ENCODE measurements at regions not wholly inside any gene's neighbourhood (a gene's known extent, or its start where the extent isn't known, plus 50 kb on each side); places are given as distances from the start of the nearest gene placed in this dataset.
"Not testable (repeated sequence)": the region's sequence is repeated elsewhere in the genome, so short reads cannot be mapped to it uniquely, and the experiment has no call there.

GRCh38 chr1:66424530-66424929 lies 109.4 kb upstream of the SGIP1 start:
- not testable (repeated sequence) for DNase-seq

- no peak for DNase-seq
Observed at GRCh38 chr1:66426239-66426853, 107.6 kb upstream of the SGIP1 start.

GRCh38 chr1:66430815-66431214 lies 103.1 kb upstream of the SGIP1 start:
- DNase-seq, result not testable (repeated sequence)

- DNase-seq, result no peak
Observed at GRCh38 chr1:66431999-66432398, 102.0 kb upstream of the SGIP1 start.

GRCh38 chr1:66433611-66434010 lies 100.3 kb upstream of the SGIP1 start:
- DNase-seq, result no peak

GRCh38 chr1:66434096-66434495 lies 99.9 kb upstream of the SGIP1 start:
- no peak for DNase-seq

GRCh38 chr1:66435541-66435940 lies 98.4 kb upstream of the SGIP1 start:
- DNase-seq, result no peak

GRCh38 chr1:66436378-66437135 lies 97.4 kb upstream of the SGIP1 start:
- no peak for DNase-seq

GRCh38 chr1:66437136-66437401 lies 96.9 kb upstream of the SGIP1 start:
- no peak for DNase-seq

- no peak for DNase-seq
Observed at GRCh38 chr1:66438062-66438461, 95.9 kb upstream of the SGIP1 start.

- DNase-seq, result no peak
Observed at GRCh38 chr1:66438501-66438900, 95.5 kb upstream of the SGIP1 start.

- no peak for DNase-seq
Observed at GRCh38 chr1:66439031-66439740, 94.8 kb upstream of the SGIP1 start.

GRCh38 chr1:66443793-66444192 lies 90.2 kb upstream of the SGIP1 start:
- no peak for DNase-seq

- DNase-seq, result no peak
Observed at GRCh38 chr1:66444438-66445265, 89.3 kb upstream of the SGIP1 start.

- DNase-seq, result no peak
Observed at GRCh38 chr1:66445492-66446181, 88.3 kb upstream of the SGIP1 start.

GRCh38 chr1:66446261-66447001 lies 87.5 kb upstream of the SGIP1 start:
- peak in 1 of 2 experiments; percentile 15 for DNase-seq

GRCh38 chr1:66450043-66450514 lies 83.9 kb upstream of the SGIP1 start:
- no peak for DNase-seq

- no peak for DNase-seq
Observed at GRCh38 chr1:66450847-66451246, 83.1 kb upstream of the SGIP1 start.

- no peak for DNase-seq
Observed at GRCh38 chr1:66452162-66452561, 81.8 kb upstream of the SGIP1 start.

GRCh38 chr1:66452982-66453381 lies 81.0 kb upstream of the SGIP1 start:
- no peak for DNase-seq

- DNase-seq, result no peak
Observed at GRCh38 chr1:66455446-66455845, 78.5 kb upstream of the SGIP1 start.

GRCh38 chr1:66460776-66461175 lies 73.2 kb upstream of the SGIP1 start:
- no peak for DNase-seq

All from cerebellar nuclear complex (tissue), 1 donor.